ENCODE measurements at regions not wholly inside any gene's neighbourhood (a gene's known extent, or its start where the extent isn't known, plus 50 kb on each side); places are given as distances from the start of the nearest gene placed in this dataset.

DNA sequence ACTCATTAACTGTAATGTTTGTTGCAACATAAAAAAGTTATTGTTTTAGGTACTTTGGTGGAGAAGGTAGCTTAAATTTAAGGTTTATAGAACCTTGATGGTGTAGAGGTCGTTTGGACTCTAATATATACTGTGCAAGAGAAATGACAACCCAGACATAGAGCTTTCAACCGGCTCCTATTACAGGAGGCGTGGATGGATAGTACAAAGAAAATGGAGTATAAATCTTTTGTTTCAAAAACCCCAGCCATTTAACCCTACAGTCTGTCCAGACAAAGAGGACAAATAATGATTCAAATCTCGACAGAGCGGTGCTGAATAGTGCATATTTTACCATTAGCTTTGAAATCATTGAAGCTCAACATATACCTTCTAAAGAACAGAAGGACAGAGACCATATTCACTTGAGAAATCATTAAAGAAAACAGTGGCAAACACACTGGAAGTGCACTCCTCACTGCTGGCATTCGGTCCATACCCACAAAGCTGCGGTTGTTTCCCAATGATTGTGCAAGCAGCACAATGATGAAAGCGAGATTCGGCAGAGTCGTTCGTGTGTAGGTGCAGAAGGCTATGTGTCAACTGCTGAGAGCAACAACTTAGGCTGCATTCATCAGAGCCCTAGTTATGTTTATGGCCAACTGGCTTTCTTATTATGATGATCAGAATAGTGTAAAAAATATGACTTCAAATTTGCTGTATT, 688.6 kb downstream of the NOVA1 start:
- Histone ChIP-seq H3K27me3 (ENCODE audit: low read depth, low read length) (no peaks in the 10 kb centered on the region), H3K4me3 (ENCODE audit: low read length) (no peak overlapping the region), H3K9me3 (ENCODE audit: insufficient read depth, low read length) (no peaks in the 10 kb centered on the region), H3K4me2 (ENCODE audit: low read length) (no peak overlapping the region), H3K79me2 (ENCODE audit: low read length) (no peaks in the 10 kb centered on the region), H4K20me1 (ENCODE audit: insufficient read depth, low read length) (no peaks in the 10 kb centered on the region), H3K4me1 (ENCODE audit: low read length) (no peaks in the 10 kb centered on the region), H3K27ac (ENCODE audit: low read length) (no peak overlapping the region), H2AFZ (ENCODE audit: low read depth, low read length) (no peak overlapping the region), H3K36me3 (replicated peaks; ENCODE audit: low read depth, low read length) (no peaks in the 10 kb centered on the region), H3K9ac (ENCODE audit: low read length) (no peak overlapping the region)
- TF ChIP-seq CTCF (IDR thresholded peaks at IDR 0.05; ENCODE audit: low read depth, low read length) (no peak), EZH2phosphoT487 (IDR thresholded peaks at IDR 0.05; ENCODE audit: low read depth) (no peak)

- TF ChIP-seq EZH2phosphoT487 (IDR thresholded peaks at IDR 0.05; ENCODE audit: low read depth), result no peak
- TF ChIP-seq CTCF (IDR thresholded peaks at IDR 0.05; ENCODE audit: low read depth, low read length), result no peak
- Histone ChIP-seq H3K27ac (ENCODE audit: low read length) (no peak overlapping the region), H3K9me3 (ENCODE audit: insufficient read depth, low read length) (no peaks in the 10 kb centered on the region)
These were observed 689.4 kb downstream of the NOVA1 start for GRCh38 chr14:25908277-25909044.

DNA sequence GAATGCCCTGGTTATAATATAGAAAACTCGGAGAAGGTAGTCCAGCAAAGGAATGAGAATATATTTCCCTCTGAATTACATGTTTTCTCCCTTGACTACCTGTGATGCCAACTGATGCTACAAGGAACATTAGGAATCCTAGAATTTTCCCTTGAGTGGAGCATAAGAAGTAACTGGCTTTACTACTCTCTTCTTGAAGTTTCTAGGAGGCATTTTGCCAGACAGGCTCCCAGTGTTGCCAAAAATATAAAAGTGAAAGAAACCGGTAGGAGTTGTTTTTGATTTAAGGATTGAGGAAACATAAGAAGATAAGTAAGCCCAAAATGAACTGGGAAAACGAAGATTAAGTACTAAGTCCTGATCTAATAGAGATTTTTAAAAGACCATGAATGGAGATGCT, 693.4 kb downstream of the NOVA1 start:
- Histone ChIP-seq H3K4me1 (ENCODE audit: low read length) (no peaks in the 10 kb centered on the region), H3K79me2 (ENCODE audit: low read length) (no peaks in the 10 kb centered on the region), H3K9ac (ENCODE audit: low read length) (no peak overlapping the region), H3K27ac (ENCODE audit: low read length) (no peak overlapping the region), H2AFZ (ENCODE audit: low read depth, low read length) (no peak overlapping the region), H3K4me3 (ENCODE audit: low read length) (no peak overlapping the region), H3K36me3 (replicated peaks; ENCODE audit: low read depth, low read length) (no peaks in the 10 kb centered on the region), H3K9me3 (ENCODE audit: insufficient read depth, low read length) (no peaks in the 10 kb centered on the region), H3K27me3 (ENCODE audit: low read depth, low read length) (no peaks in the 10 kb centered on the region), H4K20me1 (ENCODE audit: insufficient read depth, low read length) (no peaks in the 10 kb centered on the region), H3K4me2 (ENCODE audit: low read length) (no peak overlapping the region)
- no peak for TF ChIP-seq CTCF (IDR thresholded peaks at IDR 0.05; ENCODE audit: low read depth, low read length)
- TF ChIP-seq EZH2phosphoT487 (IDR thresholded peaks at IDR 0.05; ENCODE audit: low read depth), result no peak

More at GRCh38 chr14:25908277-25909044, 689.4 kb downstream of the NOVA1 start:
- no peak overlapping the region for H3K4me3 ChIP-seq (ENCODE audit: low read length)
- no peak overlapping the region for H3K9ac ChIP-seq (ENCODE audit: low read length)
- H4K20me1 ChIP-seq (ENCODE audit: insufficient read depth, low read length), result no peaks in the 10 kb centered on the region
- H3K4me2 ChIP-seq (ENCODE audit: low read length), result no peak overlapping the region
- no peaks in the 10 kb centered on the region for H3K79me2 ChIP-seq (ENCODE audit: low read length)
- H3K36me3 ChIP-seq (replicated peaks; ENCODE audit: low read depth, low read length), result no peaks in the 10 kb centered on the region
- no peak overlapping the region for H2AFZ ChIP-seq (ENCODE audit: low read depth, low read length)
- no peaks in the 10 kb centered on the region for H3K27me3 ChIP-seq (ENCODE audit: low read depth, low read length)
- no peaks in the 10 kb centered on the region for H3K4me1 ChIP-seq (ENCODE audit: low read length)

- no peaks in the 10 kb centered on the region for H3K4me1 ChIP-seq (ENCODE audit: low read length)
- TF ChIP-seq CTCF (IDR thresholded peaks at IDR 0.05; ENCODE audit: low read depth, low read length) (no peak), EZH2phosphoT487 (IDR thresholded peaks at IDR 0.05; ENCODE audit: low read depth) (no peak)
- no peaks in the 10 kb centered on the region for H4K20me1 ChIP-seq (ENCODE audit: insufficient read depth, low read length)
- no peak overlapping the region for H3K4me2 ChIP-seq (ENCODE audit: low read length)
- H3K9ac ChIP-seq (ENCODE audit: low read length), result no peak overlapping the region
- no peaks in the 10 kb centered on the region for H3K27me3 ChIP-seq (ENCODE audit: low read depth, low read length)
- no peak overlapping the region for H3K27ac ChIP-seq (ENCODE audit: low read length)
- H3K4me3 ChIP-seq (ENCODE audit: low read length), result no peak overlapping the region
- H3K36me3 ChIP-seq (replicated peaks; ENCODE audit: low read depth, low read length), result no peaks in the 10 kb centered on the region
- H3K79me2 ChIP-seq (ENCODE audit: low read length), result no peaks in the 10 kb centered on the region
- no peaks in the 10 kb centered on the region for H3K9me3 ChIP-seq (ENCODE audit: insufficient read depth, low read length)
- H2AFZ ChIP-seq (ENCODE audit: low read depth, low read length), result no peak overlapping the region
These were observed 698.6 kb downstream of the NOVA1 start for GRCh38 chr14:25899197-25899596.
